HepG2 (cell line): ENCODE measurements at regions not wholly inside any gene's neighbourhood (a gene's known extent, or its start where the extent isn't known, plus 50 kb on each side); places are given as distances from the start of the nearest gene placed in this dataset.

Source experiments
- ATAC-seq: fragments of 200-7000 bp; cut with Tn5 transposase; 3 replicates; pipeline ENCODE4 v1.9.1; 2020; ENCODE audit warnings: mild to moderate bottlenecking, moderate library complexity
- BruUV-seq: library from RNA; stranded (reverse); fragments of 400-500 nt; replicated peaks from 2 replicates; lab custom pipeline; 2021; lab: Mats Ljungman, UMichigan
- CTCF ChIA-PET: fragments of 300-600 bp; formaldehyde crosslinking; extraction: SDS; loops from one replicate; lab custom pipeline; 2021; ENCODE audit warnings: low total read pairs, inconsistent platforms, low intra/inter-chr PET ratio; lab: Yijun Ruan, JAX
- POLR2A ChIA-PET: fragments of 350-600 bp; sonication (Branson Sonifier 250); formaldehyde crosslinking; loops from one replicate; lab custom pipeline; 2020; ENCODE audit warnings: antibody characterized with exemption, inconsistent platforms; lab: Yijun Ruan, JAX
- DNase-seq: peaks from one replicate; pipeline ENCODE4 v3.0.0-alpha.2; 2015; ENCODE audit warnings: low spot score
- FAIRE-seq: peaks from 3 replicates; lab custom pipeline; 2011; peaks lifted over from hg19 to GRCh38; lab: Jason Lieb, UNC
- H2AFZ ChIP-seq: one replicate; pipeline ENCODE4 v1.6.1; 2011; ENCODE audit warnings: low read length, inconsistent platforms
- H3K27ac ChIP-seq: fragments of 300-600 bp; 3 replicates; pipeline ENCODE4 v1.8.0; 2011; ENCODE audit warnings: mixed run types, mild to moderate bottlenecking, mixed read lengths, low read length, inconsistent platforms; ENCODE audit not compliant: insufficient read depth; ENCODE audit errors: extremely low read length
- H3K27me3 ChIP-seq, 2 experiments: fragments of 200-600 bp in 1 of 2; 2 replicates in 1 of 2; 3 replicates in 1 of 2; pipeline versions ENCODE4 v1.6.0 to v1.8.0; 2011; ENCODE audit warnings: low read length in 2 of 2, mild to moderate bottlenecking in 2 of 2, moderate library complexity in 2 of 2, inconsistent platforms in 1 of 2; ENCODE audit not compliant: insufficient read depth in 2 of 2, control insufficient read depth in 1 of 2
- H3K36me3 ChIP-seq, 2 experiments: fragments of 200-600 bp in 1 of 2; replicated peaks in 1 of 2; 2 replicates in 1 of 2; 3 replicates in 1 of 2; pipeline versions ENCODE4 v1.5.1 to v1.8.0; 2011; ENCODE audit warnings: low read length in 2 of 2, inconsistent platforms in 1 of 2; ENCODE audit not compliant: insufficient read depth in 2 of 2, control insufficient read depth in 1 of 2
- H3K4me1 ChIP-seq: 2 replicates; pipeline ENCODE4 v1.5.1; 2012; ENCODE audit warnings: low read length, inconsistent platforms; ENCODE audit not compliant: insufficient read depth
- H3K4me2 ChIP-seq: 2 replicates; pipeline ENCODE4 v1.6.0; 2011; ENCODE audit warnings: low read depth, low read length, inconsistent platforms
- H3K4me3 ChIP-seq, 3 experiments: fragments of 200-600 bp in 1 of 3; sonication (generic), shearing (Covaris generic) in 1 of 3; replicated peaks in 1 of 3; 2 replicates each; pipeline ENCODE4 v1.5.1; 2011 to 2016; ENCODE audit warnings: low read length in 3 of 3, inconsistent platforms in 2 of 3, low read depth in 2 of 3, mild to moderate bottlenecking in 2 of 3, control low read depth in 1 of 3, mixed read lengths in 1 of 3; ENCODE audit not compliant: insufficient read depth in 1 of 3
- H3K79me2 ChIP-seq: one replicate; pipeline ENCODE4 v1.6.1; 2011; ENCODE audit warnings: low read length, inconsistent platforms; ENCODE audit not compliant: insufficient read depth
- H3K9ac ChIP-seq: 2 replicates; pipeline ENCODE4 v1.6.0; 2011; ENCODE audit warnings: mild to moderate bottlenecking, low read depth, low read length, inconsistent platforms; ENCODE audit not compliant: insufficient read depth
- H3K9me3 ChIP-seq: 2 replicates; pipeline ENCODE4 v1.5.1; 2012; ENCODE audit warnings: mild to moderate bottlenecking, low read length
- H4K20me1 ChIP-seq: 2 replicates; pipeline ENCODE4 v1.6.0; 2011; ENCODE audit warnings: inconsistent platforms, mild to moderate bottlenecking, low read length, moderate library complexity; ENCODE audit not compliant: insufficient read depth
- ATF7 ChIP-seq, 2 experiments: fragments of 450-650 bp in 1 of 2; sonication (generic) in 1 of 2; formaldehyde crosslinking in 1 of 2; IDR thresholded peaks; 2 replicates each; pipeline versions ENCODE4 v1.4.0 to v1.6.1; 2016 to 2020; ENCODE audit warnings: antibody characterized with exemption in 1 of 2, mild to moderate bottlenecking in 1 of 2, missing genetic modification reagents in 1 of 2
- NR3C1 ChIP-seq: sonication (generic); formaldehyde crosslinking; IDR thresholded peaks from 2 replicates; pipeline ENCODE4 v1.4.0; 2020; ENCODE audit warnings: missing genetic modification reagents
- PLRG1 ChIP-seq: fragments of 450-650 bp; conservative IDR thresholded peaks from 2 replicates; pipeline ENCODE4 v1.6.1; 2016
- ZNF572 ChIP-seq: sonication (generic); formaldehyde crosslinking; IDR thresholded peaks from 2 replicates; pipeline ENCODE4 v1.5.1; 2020; ENCODE audit warnings: mild to moderate bottlenecking, missing genetic modification reagents
- WGBS: methylation state at CpG from one replicate; pipeline ENCODE4 v1.1.6; 2017; ENCODE audit warnings: low lambda C conversion rate; 5-methylcytosine and 5-hydroxymethylcytosine counted together
- in situ Hi-C: cut with HindIII; loops from 2 replicates; pipeline ENCODE4 v1.10.0; 2017; ENCODE audit warnings: low pct_unique_long_range_greater_than_20kb; ENCODE audit not compliant: extremely low pct_ligation_motif_present
- intact Hi-C: fragments of 100-400 bp; cut with micrococcal nuclease; formaldehyde crosslinking; loops from one replicate; pipeline ENCODE4 v1.10.0; 2022; ENCODE audit not compliant: unreplicated experiment

DNA sequence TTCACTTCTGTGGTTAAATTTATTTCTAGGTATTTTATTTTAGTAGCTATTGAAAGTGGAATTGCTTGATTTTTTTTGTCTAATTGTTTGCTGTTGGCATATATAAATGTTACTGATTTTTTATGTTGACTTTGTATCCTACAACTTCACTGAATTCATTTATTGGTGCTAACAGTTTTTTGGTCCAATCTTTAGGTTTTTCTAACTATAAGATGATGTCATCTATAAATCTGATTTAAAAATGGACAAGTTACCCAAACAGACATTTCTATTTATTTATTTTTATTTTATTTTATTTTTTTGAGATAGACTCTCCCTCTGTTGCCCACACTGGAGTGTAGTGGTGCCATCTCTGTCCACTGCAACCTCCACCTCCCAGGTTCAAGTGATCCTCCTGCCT lies 162.3 kb downstream of the COX7C start:
- H3K27ac ChIP-seq: no peak overlapping the region
- H2AFZ ChIP-seq: no peak overlapping the region
- H3K79me2 ChIP-seq: no peaks in the 10 kb centered on the region
- CTCF ChIA-PET: no interaction called here
- DNase-seq: no peak
- H3K9ac ChIP-seq: no peak overlapping the region
- no peaks in the 10 kb centered on the region for H3K4me1 ChIP-seq
- TF ChIP-seq ATF7 (IDR thresholded peaks at IDR 0.05): peak; percentile 89
- no peak for TF ChIP-seq ATF7 (CRISPR knock-in tag; IDR thresholded peaks at IDR 0.05)
- no peak for TF ChIP-seq PLRG1
- TF ChIP-seq, all 625 proteins: peak for 1
- no TSS peak for BruUV-seq
- intact Hi-C loops: no loop called here
- H3K27me3 ChIP-seq: no peaks in the 10 kb centered on the region
- no peak overlapping the region for H3K4me2 ChIP-seq
- POLR2A ChIA-PET: no interaction called here
- ATAC-seq (no peak), FAIRE-seq (no peak)
- in situ Hi-C loops: no loop called here
- H3K4me3 ChIP-seq: no peak overlapping the region
- no peaks in the 10 kb centered on the region for H4K20me1 ChIP-seq
- H3K36me3 ChIP-seq: no peaks in the 10 kb centered on the region
- H3K9me3 ChIP-seq: peaks cover 22% of the 10 kb centered on the region

DNA sequence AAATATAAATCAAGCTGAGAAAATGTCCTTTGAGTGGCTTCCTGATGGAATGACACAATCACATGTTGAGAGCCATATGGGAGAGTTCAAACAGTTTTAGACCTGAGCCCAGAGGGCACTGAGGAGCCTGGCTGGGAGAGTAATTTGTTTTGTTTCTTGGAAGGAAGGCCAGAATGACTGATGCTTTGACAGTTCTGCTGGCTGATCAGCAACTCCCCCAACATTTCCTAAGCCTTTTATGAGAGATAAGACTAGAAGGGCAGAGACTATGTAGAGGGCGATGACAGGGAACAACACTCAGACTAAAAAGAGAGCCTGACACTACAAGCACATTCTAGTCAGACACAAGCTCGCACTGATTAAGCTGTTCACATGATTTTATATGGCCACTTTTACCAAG lies 169.2 kb downstream of the COX7C start:
- WGBS: 13% methylated on average over 2 of the region's 2 CpGs
- BruUV-seq: no TSS peak
- Histone ChIP-seq H3K4me2 (no peak overlapping the region), H3K27ac (no peak overlapping the region)
- in situ Hi-C loops: no loop called here
- no peak for DNase-seq
- TF ChIP-seq NR3C1 (CRISPR knock-in tag): no peak
- TF ChIP-seq ZNF572 (CRISPR knock-in tag): no peak
- TF ChIP-seq, all 625 proteins: peak for 0
- Histone ChIP-seq H4K20me1 (no peaks in the 10 kb centered on the region), H3K4me3 (no peak overlapping the region), H3K9ac (no peak overlapping the region), H3K79me2 (no peaks in the 10 kb centered on the region), H3K4me1 (no peaks in the 10 kb centered on the region), H3K36me3 (no peaks in the 10 kb centered on the region), H3K27me3 (no peaks in the 10 kb centered on the region), H2AFZ (no peak overlapping the region), H3K9me3 (no peaks in the 10 kb centered on the region)
- ChIA-PET CTCF (no interaction called here), POLR2A (no interaction called here)
- FAIRE-seq (no peak), ATAC-seq (no peak)
- intact Hi-C loops: no loop called here
